HCEC 1CT (cell line): ENCODE measurements at regions not wholly inside any gene's neighbourhood (a gene's known extent, or its start where the extent isn't known, plus 50 kb on each side); places are given as distances from the start of the nearest gene placed in this dataset.

Source experiments
- DNase-seq: peaks from one replicate; pipeline ENCODE4 v3.0.0-alpha.2; 2017

DNA sequence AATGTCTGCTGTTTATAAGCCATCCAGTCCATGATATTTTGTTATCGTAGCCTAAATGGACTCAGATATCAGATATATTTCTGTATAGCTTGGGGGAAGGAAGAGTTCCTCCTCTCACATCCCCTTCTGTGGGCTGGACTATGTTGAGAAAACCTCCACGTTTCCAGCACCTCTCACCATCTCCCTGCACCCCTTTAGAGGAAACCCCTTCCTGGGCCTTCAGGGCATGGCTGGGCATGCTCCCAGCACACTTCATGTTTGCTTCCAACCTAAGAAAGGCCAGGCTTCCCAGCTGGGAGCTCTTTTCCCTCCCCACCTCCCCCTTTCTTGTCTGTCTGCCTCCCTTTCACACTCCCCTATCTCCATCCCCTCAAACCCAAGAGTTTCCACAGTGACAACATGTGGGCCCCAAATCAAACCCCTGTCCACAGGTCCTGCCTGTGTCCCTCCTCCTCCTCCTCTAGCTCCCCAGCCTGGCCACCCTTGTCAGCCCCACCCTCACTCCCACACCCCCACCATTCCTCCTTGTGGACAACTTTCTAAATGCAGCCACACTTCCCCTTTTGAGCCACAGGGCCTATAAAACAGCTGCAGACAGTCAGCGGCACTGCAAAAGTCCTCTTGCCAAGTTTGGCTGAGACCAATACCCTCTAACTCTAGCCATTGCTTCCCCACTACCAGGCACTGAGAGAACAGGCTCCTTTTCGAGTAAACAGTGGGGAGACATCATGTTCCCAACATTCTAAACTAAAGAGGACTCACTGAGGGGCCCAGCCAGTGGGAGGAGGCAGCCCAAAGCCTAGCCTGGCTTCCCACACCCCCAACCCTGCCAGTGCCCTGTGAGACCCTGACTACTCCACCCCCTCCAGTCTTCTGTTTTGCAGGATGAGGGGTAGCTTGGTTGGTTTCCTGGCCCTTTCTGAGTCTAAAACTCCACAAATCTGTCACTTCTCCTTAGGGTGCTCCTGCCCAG, 120.5 kb downstream of the ZFP36L2 start:
- peak; percentile 48 for DNase-seq

DNA sequence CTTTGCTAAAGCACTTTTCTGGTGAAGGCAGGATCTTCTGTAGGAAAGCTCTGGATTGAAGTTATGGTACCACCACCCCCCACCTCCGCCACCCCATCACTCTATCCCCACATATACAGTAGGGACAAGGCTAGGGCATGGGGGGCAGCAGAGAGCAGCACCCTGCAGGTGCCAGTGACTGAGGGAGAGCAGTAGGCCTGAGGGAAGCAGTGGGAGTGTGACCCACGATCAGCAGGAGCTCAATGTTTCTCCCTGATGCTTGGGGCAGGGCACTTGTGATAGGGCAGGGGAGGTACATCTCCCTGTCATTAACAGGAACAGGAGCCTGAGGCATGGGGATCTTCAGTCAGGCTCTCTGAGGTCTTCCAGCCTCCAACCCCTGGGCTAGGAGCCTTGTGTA, 121.6 kb downstream of the ZFP36L2 start:
- DNase-seq: no peak

DNA sequence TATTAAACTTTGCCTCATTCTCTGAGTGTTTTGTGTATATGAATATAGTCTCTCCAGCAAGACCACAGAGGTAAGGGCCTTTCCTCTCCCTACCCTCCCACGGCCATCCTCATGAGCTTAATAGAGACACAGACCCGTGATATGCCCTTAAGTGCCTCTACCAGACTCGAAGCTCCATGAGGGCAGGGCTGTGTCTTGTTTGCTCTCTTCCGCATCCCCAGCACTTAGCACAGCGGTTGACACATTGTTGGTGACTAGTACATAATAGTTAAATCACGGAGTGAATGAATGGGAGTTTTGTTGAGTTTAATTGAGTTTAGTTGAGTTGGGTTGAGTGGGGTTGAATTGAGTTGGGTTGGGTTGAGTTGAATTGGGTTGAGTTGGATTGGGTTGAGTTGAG, 122.3 kb downstream of the ZFP36L2 start:
- no peak for DNase-seq

DNA sequence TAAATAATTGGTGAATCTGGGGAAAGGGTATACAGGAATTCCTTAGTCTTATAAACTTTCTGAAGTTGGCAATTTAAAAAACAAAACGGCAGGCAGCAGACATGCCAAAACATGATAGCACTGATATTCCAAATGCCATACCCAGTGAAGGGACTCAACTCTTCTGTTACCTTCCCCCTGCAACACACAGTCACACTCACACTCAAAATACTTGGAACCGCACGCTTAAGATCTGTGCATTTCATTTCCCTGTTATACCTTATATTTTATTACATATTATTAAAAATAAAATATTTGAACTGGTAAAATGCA, 123.4 kb downstream of the ZFP36L2 start:
- DNase-seq: no peak

DNA sequence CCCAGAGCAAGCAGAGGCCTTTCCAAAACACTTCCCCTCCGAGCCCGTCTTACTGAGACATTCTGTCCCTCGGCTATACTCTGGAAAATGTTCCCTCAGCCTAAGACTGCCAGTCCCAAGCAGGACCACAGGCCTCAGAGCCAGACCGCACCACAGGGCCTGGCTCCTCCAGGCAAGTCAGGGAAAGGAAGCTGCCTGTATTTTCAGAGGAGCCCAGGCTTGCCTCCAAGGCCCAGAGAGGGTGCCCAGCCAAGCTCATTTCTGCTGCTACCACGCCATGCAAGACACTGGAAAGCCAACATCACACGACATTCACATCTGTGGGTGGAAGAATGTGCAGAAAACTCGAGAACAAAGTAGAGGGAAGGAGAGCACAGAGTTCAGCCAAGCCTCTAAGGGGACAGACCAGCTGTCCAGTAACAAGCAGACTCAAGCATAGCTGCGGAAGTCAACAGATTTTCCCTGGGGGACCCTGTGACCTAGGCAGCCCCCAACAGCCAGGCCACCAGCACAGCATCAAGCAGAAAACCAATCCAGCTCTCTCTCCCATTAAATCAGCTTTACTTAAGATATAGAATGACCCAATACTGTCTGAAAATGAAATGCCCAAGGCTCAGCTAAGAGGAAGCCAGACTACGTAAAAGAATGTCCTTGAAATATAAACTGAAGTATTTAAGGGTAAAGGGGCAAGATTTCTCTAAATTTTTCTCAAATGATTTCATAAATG, 123.9 kb downstream of the ZFP36L2 start:
- no peak for DNase-seq

DNA sequence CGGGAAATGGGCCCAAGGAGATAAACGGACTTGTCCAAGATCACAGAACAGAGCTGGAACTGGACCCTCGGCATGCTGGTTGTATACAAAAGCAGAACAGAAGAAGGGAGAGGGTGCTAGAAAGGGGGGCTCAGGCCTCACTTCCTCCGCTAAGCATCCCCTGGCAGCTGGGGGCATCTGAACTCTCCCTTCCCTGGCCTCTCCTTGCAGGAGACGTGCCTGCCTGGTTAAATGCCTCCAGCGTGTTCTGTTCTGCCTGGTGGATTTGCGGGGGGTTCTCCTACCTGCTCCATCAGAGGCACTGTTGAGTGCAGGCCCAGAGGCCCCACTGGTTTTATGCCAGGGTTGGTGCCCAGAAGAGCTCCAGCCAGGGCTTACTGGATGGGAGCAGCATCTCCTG, 124.7 kb downstream of the ZFP36L2 start:
- DNase-seq: no peak

DNA sequence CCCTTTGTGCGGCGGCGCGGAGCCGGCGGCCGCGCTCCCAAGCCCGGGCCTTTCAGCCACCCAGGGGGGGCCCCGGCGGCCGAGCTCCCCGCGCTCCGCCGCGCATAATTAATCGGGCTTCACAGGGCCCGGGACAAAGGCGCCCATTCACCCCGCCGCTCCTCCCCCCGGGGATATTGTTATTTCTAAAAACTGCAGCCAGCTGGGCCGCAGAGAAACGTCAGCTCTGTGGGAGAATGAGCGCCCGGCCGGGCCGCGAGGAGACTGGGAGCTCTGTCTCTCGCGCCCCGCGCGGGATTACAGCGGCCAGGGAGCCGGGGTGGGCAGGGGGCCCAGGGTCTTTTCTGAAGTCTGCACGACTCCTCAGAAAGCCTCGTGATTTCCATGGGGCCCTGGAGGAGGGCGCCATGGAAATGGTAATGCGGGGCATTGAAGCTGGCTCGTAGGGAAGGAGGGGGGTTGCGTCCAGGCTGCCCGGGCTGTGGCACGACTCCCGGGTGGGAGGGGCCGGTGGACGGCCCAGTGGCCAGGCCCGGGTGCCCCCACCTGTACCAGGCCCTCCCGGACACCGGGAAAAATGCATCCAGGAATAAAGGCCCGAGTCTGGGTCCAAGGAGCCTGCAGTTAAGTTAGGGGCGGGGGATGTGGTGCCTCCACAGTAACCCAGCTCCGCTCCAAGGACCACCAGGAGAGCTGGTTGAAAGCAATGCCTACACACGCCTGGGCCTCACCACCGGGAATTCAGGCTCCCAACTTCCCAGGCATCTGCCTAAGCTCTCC, 125.3 kb downstream of the ZFP36L2 start:
- no peak for DNase-seq

DNA sequence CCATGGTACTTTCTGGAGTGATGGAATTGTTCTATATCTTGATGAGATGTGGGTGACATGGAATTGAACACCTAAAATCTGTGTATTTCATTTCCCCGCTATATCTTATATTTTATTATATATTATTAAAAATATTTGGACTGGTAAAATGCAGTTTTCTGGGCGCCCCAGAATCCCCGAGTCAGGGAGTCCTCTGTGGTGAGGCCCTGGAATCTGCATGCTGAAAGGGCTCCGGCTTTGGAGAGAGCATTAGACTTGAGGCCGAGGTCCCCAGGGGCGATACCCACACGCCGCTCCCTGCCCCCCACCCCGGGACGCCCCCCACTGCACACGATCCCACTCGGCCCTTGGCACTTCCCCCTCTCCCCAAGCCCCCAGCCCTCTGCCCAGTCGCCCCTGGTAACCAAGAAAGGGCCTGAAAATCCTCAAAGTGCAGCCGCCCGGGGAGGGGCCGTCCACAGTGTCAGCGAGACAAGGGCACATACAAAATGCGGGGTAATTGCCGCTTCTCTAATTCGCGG, 126.0 kb downstream of the ZFP36L2 start:
- DNase-seq: no peak

DNA sequence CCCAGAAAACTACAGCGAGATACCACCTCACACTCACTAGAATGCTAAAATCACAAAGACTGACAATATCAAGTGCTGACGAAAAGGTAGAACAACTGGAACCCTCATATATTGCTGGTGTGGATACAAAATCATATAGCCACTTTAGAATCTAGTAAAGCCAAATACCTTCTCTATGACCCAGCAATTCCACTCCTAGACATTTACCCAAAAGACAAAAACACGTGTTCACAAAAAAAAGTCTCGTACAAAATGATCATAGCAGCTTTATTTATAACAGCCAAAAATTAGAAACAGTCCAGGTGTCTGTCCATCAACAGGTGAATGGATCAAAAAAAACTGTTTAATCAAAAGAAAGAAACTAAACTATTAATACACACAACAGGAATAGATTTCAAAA, 126.6 kb downstream of the ZFP36L2 start:
- no peak for DNase-seq

DNA sequence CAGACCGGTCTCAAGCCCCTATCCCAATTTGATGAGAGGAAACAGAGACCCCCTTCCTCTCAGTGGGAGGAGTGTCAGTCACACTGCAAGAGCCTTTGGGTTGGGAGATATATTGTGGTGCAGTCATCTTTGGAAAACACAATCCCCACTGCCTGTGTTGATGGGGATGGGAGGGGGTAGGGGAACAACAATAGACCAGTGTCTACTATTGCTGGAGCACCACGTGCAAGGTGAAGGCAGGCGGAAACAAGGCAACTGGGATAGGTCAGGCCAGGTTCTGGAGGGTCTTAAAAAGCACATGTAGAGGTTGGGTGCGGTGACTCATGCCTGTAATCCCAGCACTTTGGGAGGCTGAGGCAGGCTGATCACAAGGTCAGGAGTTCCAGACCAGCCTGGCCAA, 127.9 kb downstream of the ZFP36L2 start:
- DNase-seq: no peak

DNA sequence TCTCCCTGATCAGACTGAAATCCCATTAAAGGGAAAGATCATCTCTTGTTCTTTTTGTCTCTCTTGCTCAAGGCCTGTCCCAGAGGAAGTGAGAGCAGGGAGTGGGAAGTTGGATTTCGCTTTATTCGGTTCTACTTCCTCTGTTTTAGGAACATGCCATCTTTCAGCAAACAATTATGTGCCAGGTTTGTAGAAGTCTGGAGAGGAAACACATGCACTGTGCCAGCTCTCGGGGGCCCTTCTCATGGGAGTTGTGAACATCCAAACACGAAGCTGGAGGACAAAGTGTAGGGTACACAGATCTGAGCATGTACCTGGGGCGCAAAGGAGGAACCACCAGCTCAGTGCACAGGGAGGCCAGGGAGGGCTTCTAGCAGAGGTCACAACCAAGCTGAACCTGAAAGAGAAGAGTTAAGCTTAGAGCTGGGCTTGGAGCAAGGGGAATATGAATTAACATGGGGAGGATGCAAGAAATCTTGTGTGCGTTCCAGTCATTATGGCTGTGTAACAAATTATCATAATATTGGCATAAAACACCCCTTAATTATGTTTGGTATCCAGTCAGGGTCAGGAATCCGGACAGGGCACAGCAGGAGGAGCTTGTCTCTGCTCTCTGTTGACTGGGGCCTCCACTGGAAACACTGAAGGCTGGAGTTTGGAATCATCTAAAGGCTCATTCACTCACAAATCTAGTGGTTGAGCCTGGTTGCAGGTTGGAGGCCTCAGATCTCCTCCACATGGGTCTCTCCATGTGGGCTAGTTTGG, 128.6 kb downstream of the ZFP36L2 start:
- DNase-seq: no peak

DNA sequence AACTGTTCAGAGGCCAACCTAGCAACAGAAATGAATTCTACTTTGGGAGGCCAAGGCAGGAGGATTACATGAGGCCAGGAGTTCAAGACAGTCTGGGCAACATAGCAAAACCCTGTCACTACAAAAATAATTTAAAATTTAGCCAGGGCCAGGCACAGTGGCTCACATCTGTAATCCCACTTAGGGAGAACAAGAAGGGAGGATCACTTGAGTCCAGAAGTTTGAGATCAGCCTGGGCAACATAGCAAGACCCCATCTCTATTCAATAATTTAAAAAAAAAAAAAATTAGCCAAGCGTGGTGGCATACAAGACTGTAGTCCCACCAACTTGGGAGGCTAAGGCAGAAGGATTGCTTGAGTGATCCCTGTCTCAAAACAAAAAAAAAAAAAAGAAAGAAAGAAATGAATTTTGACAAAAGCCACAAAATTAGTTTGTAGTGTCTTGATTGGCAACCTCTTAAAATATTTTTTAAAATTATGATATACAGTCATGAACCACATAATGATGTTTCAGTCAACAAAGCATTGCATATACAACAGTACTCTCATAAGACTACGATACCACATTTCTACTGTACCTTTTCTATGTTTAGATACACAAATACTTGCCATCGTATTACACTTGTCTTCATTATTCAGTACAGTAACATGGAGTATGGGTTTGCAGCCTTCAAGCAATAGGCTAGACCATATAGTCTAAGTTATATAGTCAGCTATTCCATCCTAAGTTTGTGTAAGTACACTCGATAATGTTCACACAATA, 130.7 kb downstream of the ZFP36L2 start:
- DNase-seq: no peak

DNA sequence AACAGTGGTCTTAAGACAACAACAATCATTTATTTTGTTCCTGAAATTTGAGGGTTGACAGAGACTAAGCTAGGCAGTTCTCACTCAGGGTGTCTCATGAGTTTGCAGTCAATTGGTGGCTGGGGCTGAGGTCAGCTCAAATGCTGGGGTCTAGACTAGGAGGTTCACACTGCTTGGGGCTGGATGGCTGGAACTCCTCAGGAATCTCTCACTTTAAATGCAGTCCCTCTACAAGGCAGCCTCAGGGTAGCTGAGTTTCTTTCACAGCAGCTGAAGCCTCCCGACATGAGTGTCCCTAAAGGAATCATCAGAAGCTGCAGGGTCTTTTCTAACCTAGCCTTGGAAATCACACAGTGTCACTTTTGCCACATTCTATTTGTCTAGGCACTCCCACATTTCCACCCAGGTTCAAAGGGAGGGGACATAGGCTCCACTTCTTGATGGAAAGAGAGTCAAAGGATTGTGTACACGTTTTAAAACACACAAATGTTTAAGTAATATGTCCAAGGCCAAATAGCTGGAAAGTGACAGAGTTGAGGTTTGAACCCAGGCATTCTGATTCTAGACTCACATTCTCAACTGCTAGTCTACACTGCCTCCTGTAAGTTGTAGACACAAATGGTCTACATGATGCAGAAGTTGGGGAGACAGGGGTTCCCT, 133.8 kb downstream of the ZFP36L2 start:
- no peak for DNase-seq

DNA sequence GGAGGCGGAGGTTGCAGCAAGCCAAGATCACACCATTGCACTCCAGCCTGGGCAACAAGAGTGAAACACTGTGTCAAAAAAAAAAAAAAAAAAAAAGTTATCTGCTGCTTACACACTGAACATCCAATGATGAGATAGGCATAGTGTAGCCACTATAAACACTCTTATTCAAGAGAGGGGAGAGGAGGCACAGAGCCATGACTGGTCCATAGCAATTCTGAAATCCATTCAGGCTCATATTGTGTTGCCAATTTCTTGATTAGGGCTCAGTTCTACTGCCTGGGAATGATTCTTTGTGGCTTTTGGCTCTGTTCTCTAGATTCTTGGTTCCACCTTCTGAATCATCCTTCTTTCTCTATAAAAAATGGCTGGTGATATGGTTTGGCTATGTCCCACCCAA, 136.1 kb downstream of the ZFP36L2 start:
- DNase-seq: no peak

DNA sequence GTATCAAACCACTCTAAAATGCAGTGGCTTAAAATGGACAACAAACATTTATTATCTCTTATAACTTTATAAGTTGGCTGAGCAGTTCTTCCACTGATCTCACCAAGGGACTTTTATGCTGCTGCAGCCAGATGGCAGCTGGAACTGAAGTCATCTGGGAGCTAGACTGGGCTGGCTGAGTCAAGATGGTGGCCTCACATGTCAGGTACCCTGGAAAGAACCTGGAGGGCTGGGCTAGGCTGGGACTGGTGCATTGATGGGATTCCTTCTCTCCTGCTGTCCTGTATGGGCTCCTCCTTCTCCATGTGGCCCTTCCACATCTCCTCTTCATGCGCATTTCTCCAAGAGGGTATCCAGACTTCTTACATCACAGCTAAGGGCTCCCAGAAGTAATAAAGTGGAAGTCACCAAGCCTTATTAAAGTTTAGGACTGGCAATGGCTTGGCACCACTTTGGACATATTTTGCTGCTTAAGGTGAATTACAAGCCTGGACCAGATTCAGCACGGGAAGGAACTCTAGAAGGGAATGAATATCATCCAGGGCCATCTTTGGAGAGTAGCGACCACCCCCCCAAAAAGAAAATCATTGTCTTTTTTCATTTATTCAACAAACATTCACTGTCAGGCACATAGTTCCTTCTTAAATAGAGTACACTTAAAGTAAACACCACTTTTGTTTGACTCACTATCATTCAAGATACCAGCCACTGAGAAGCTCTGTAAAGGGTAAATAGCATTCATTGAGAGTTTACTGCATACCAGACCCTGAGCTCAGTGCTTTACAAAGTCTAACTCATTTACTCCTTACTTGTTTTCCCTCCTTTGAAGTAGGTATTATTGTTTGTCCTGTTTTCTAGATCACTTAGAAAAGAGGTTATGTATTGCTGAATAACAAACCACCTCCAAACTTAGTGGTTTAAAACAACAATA, 138.0 kb downstream of the ZFP36L2 start:
- no peak for DNase-seq

DNA sequence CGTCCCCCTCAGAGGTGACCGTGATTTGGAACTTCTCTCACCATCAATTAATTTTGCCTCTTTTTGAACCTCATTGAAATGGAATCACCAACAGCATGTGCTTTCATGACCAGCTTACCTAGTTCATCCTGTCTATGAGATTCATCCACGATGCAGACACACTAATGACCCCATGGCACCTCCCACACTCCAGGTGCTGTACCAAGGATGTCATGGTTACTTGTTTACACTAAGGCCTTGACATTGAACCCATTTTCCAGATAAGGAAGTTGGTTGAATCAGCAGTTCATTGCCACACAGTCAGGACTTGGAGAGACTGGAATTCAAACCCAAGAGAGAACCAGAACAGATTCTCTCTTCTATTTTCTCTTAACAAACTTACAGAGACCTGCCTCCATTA, 139.0 kb downstream of the ZFP36L2 start:
- DNase-seq: no peak

DNA sequence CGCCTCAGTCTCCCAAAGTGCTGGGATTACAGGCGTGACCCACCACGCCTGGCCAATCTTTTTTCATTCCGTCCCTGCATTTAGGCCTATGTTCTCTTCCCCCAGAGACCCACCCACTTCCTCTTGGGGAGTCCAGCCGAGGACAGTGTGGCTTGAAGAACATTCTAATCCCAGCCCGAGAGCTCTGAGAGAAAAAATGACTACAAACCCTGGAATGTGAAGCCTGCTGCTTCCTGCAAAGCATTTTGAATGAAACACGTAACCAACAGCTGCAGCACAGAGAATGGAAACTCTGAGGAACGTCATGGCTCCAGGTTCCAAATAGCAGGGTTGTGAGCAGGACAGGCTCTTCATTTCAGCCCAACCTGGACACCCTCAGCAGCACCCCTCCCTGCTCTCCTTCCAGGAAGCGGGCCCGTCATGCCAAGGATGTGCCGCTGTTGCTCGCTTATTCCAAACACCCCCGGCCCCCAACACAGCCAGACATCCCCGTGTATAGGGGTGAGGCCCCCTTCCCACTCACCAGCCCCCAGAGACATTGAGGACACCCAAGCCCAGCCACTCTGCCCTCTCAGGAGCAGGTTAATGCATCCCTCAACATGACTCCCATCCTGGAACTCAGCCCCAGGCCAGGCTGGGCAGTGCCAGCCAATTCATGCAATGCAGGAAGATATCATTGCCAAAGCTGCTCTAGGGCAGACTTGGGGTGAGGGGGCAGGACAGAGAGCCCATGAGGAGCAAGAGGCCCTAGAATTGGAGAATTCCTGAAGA, 139.8 kb downstream of the ZFP36L2 start:
- peak; percentile 100 for DNase-seq

DNA sequence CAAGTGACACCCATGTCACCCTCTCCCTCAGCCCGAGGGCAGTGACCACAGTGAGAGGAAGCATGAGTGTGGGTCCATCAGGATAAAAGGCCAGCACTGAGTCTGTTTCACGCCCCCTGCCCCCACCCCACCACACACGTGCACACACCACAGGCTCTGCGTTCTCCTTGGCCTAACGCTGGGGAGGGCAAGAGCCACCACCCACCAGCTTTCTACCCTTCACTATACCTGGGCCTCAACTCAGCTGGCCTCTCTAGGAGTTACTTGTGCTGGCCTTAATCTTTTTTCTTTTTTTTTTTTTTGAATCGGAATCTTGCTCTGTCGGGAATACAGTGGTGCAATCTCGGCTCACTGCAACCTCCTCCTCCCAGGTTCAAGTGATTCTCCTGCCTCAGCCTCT, 140.5 kb downstream of the ZFP36L2 start:
- DNase-seq: no peak

DNA sequence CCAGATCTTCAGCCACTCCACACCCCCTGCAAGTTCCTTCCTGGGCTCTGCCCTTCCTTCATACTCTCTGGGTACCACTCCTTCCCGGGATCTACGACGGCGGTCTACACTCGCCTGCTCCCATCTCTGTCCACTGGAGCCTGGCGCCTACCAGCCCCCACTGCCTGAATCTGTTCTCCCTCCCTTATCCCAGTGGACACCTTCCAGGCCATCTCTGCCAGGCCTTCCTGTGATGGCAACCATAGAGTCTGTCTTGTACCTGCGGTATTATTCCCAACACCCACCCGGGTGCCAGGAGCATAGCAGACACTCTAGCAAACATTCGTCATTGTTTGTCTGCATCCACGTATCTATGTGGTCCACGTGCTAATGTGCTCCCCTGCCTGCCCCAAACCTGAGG, 140.9 kb downstream of the ZFP36L2 start:
- no peak for DNase-seq
